Astrocyte of the hippocampus (primary cell): ENCODE measurements at regions not wholly inside any gene's neighbourhood (a gene's known extent, or its start where the extent isn't known, plus 50 kb on each side); places are given as distances from the start of the nearest gene placed in this dataset.
A peak's percentile ranks its signal among the peaks of the same experiment; 100 is the strongest.
"Not testable (repeated sequence)": the region's sequence is repeated elsewhere in the genome, so short reads cannot be mapped to it uniquely, and the experiment has no call there.

Experiments used
- DNase-seq: peaks from one replicate; pipeline ENCODE4 v3.0.0; 2011; ENCODE audit warnings: low read depth, low spot score

- DNase-seq: peak; percentile 44
These were observed 86.8 kb upstream of the WSB1 start for GRCh38 chr17:27207073-27207513.

GRCh38 chr17:27208370-27208769 lies 85.5 kb upstream of the WSB1 start:
- not testable (repeated sequence) for DNase-seq

- no peak for DNase-seq
These were observed 84.6 kb upstream of the WSB1 start for GRCh38 chr17:27209316-27209715.

GRCh38 chr17:27210809-27211208 lies 83.1 kb upstream of the WSB1 start:
- not testable (repeated sequence) for DNase-seq

GRCh38 chr17:27216836-27217235 lies 77.1 kb upstream of the WSB1 start:
- no peak for DNase-seq

- DNase-seq: no peak
These were observed 76.3 kb upstream of the WSB1 start for GRCh38 chr17:27217631-27218030.

GRCh38 chr17:27218041-27218440 lies 75.9 kb upstream of the WSB1 start:
- DNase-seq: no peak

GRCh38 chr17:27218719-27219488 lies 75.0 kb upstream of the WSB1 start:
- DNase-seq: no peak

GRCh38 chr17:27222515-27222914 lies 71.4 kb upstream of the WSB1 start:
- DNase-seq: no peak

- no peak for DNase-seq
These were observed 69.2 kb upstream of the WSB1 start for GRCh38 chr17:27224526-27225315.

- peak; percentile 61 for DNase-seq
These were observed 67.2 kb upstream of the WSB1 start for GRCh38 chr17:27226611-27227230.

- DNase-seq: no peak
These were observed 62.9 kb upstream of the WSB1 start for GRCh38 chr17:27230996-27231395.

- DNase-seq: no peak
These were observed 61.6 kb upstream of the WSB1 start for GRCh38 chr17:27232328-27232727.

- DNase-seq: no peak
These were observed 60.9 kb upstream of the WSB1 start for GRCh38 chr17:27233059-27233458.

- no peak for DNase-seq
These were observed 60.1 kb upstream of the WSB1 start for GRCh38 chr17:27233776-27234175.

- DNase-seq: peak; percentile 81
These were observed 57.1 kb upstream of the WSB1 start for GRCh38 chr17:27236717-27237315.

- DNase-seq: no peak
These were observed 56.0 kb upstream of the WSB1 start for GRCh38 chr17:27237890-27238289.

GRCh38 chr17:27239046-27239445 lies 54.9 kb upstream of the WSB1 start:
- no peak for DNase-seq

- no peak for DNase-seq
These were observed 54.3 kb upstream of the WSB1 start for GRCh38 chr17:27239584-27239983.

GRCh38 chr17:27240086-27240801 lies 53.7 kb upstream of the WSB1 start:
- no peak for DNase-seq

GRCh38 chr17:27240802-27241155 lies 53.1 kb upstream of the WSB1 start:
- no peak for DNase-seq
